ENCODE measurements at regions not wholly inside any gene's neighbourhood (a gene's known extent, or its start where the extent isn't known, plus 50 kb on each side); places are given as distances from the start of the nearest gene placed in this dataset.
"Not testable (repeated sequence)": the region's sequence is repeated elsewhere in the genome, so short reads cannot be mapped to it uniquely, and the experiment has no call there.

- Histone ChIP-seq H3K9me3 (ENCODE audit: control insufficient read depth, low read length) (no peaks in the 10 kb centered on the region), H3K4me3 (ENCODE audit: extremely low read depth, insufficient read depth, low read length, poor library complexity, severe bottlenecking) (no peak overlapping the region), H3K4me1 (ENCODE audit: control insufficient read depth, insufficient read depth, low read length, poor library complexity, severe bottlenecking) (no peaks in the 10 kb centered on the region), H3K36me3 (ENCODE audit: control insufficient read depth, insufficient read depth, low read length) (no peaks in the 10 kb centered on the region), H3K27ac (ENCODE audit: low read depth, low read length, severe bottlenecking) (no peak overlapping the region)
These were observed 1950.9 kb downstream of the ARAP2 start for GRCh38 chr4:34293459-34293858.

- H3K9me3 ChIP-seq (ENCODE audit: control insufficient read depth, low read length), result no peaks in the 10 kb centered on the region
- no peaks in the 10 kb centered on the region for H3K4me1 ChIP-seq (ENCODE audit: control insufficient read depth, insufficient read depth, low read length, poor library complexity, severe bottlenecking)
- no peak overlapping the region for H3K27ac ChIP-seq (ENCODE audit: low read depth, low read length, severe bottlenecking)
- no peaks in the 10 kb centered on the region for H3K36me3 ChIP-seq (ENCODE audit: control insufficient read depth, insufficient read depth, low read length)
- no peak overlapping the region for H3K4me3 ChIP-seq (ENCODE audit: extremely low read depth, insufficient read depth, low read length, poor library complexity, severe bottlenecking)
These were observed 1934.9 kb downstream of the ARAP2 start for GRCh38 chr4:34309383-34309906.

GRCh38 chr4:34318773-34319172 lies 1925.5 kb downstream of the ARAP2 start:
- H3K4me1 ChIP-seq (ENCODE audit: control insufficient read depth, insufficient read depth, low read length, poor library complexity, severe bottlenecking), result no peaks in the 10 kb centered on the region
- no peak overlapping the region for H3K4me3 ChIP-seq (ENCODE audit: extremely low read depth, insufficient read depth, low read length, poor library complexity, severe bottlenecking)
- H3K9me3 ChIP-seq (ENCODE audit: control insufficient read depth, low read length), result no peaks in the 10 kb centered on the region
- H3K27ac ChIP-seq (ENCODE audit: low read depth, low read length, severe bottlenecking), result no peak overlapping the region
- H3K36me3 ChIP-seq (ENCODE audit: control insufficient read depth, insufficient read depth, low read length), result no peaks in the 10 kb centered on the region

- H3K27ac ChIP-seq (ENCODE audit: low read depth, low read length, severe bottlenecking), result no peak overlapping the region
- no peak overlapping the region for H3K4me3 ChIP-seq (ENCODE audit: extremely low read depth, insufficient read depth, low read length, poor library complexity, severe bottlenecking)
- H3K36me3 ChIP-seq (ENCODE audit: control insufficient read depth, insufficient read depth, low read length), result no peaks in the 10 kb centered on the region
- no peaks in the 10 kb centered on the region for H3K9me3 ChIP-seq (ENCODE audit: control insufficient read depth, low read length)
- no peaks in the 10 kb centered on the region for H3K4me1 ChIP-seq (ENCODE audit: control insufficient read depth, insufficient read depth, low read length, poor library complexity, severe bottlenecking)
- 100% methylated on average over 1 of the region's 1 CpG; no CpG with 5 or more reads in 1 of the 2 experiments for WGBS, 2 experiments (ENCODE audit: insufficient coverage in 2 of 2)
These were observed 1920.6 kb downstream of the ARAP2 start for GRCh38 chr4:34323549-34324320.

- Histone ChIP-seq H3K36me3 (ENCODE audit: control insufficient read depth, insufficient read depth, low read length) (no peaks in the 10 kb centered on the region), H3K4me1 (ENCODE audit: control insufficient read depth, insufficient read depth, low read length, poor library complexity, severe bottlenecking) (no peaks in the 10 kb centered on the region), H3K27ac (ENCODE audit: low read depth, low read length, severe bottlenecking) (no peak overlapping the region), H3K4me3 (ENCODE audit: extremely low read depth, insufficient read depth, low read length, poor library complexity, severe bottlenecking) (no peak overlapping the region), H3K9me3 (ENCODE audit: control insufficient read depth, low read length) (no peaks in the 10 kb centered on the region)
- no CpG with 5 or more reads among the region's 1 CpG for WGBS, 2 experiments (ENCODE audit: insufficient coverage in 2 of 2)
These were observed 1915.4 kb downstream of the ARAP2 start for GRCh38 chr4:34328939-34329338.

- not testable (repeated sequence) for H3K36me3 ChIP-seq (ENCODE audit: control insufficient read depth, insufficient read depth, low read length); H3K4me3 ChIP-seq (ENCODE audit: extremely low read depth, insufficient read depth, low read length, poor library complexity, severe bottlenecking)
- WGBS, 2 experiments (ENCODE audit: insufficient coverage in 2 of 2), result 94% methylated on average over 6 to 7 of the region's 13 CpGs
These were observed 1909.2 kb downstream of the ARAP2 start for GRCh38 chr4:34335156-34335555.

GRCh38 chr4:34335556-34335955 lies 1908.8 kb downstream of the ARAP2 start:
- WGBS, 2 experiments (ENCODE audit: insufficient coverage in 2 of 2), result 88 to 96% methylated on average over 4 to 11 of the region's 22 CpGs
- H3K9me3 ChIP-seq (ENCODE audit: control insufficient read depth, low read length); H3K4me1 ChIP-seq (ENCODE audit: control insufficient read depth, insufficient read depth, low read length, poor library complexity, severe bottlenecking); H3K36me3 ChIP-seq (ENCODE audit: control insufficient read depth, insufficient read depth, low read length); H3K27ac ChIP-seq (ENCODE audit: low read depth, low read length, severe bottlenecking); H3K4me3 ChIP-seq (ENCODE audit: extremely low read depth, insufficient read depth, low read length, poor library complexity, severe bottlenecking): not testable (repeated sequence)

More at GRCh38 chr4:34335156-34335555, 1909.2 kb downstream of the ARAP2 start:
- H3K27ac ChIP-seq (ENCODE audit: low read depth, low read length, severe bottlenecking); H3K4me1 ChIP-seq (ENCODE audit: control insufficient read depth, insufficient read depth, low read length, poor library complexity, severe bottlenecking); H3K9me3 ChIP-seq (ENCODE audit: control insufficient read depth, low read length): not testable (repeated sequence)

GRCh38 chr4:34362654-34363053 lies 1881.7 kb downstream of the ARAP2 start:
- H3K36me3 ChIP-seq (ENCODE audit: control insufficient read depth, insufficient read depth, low read length), result no peaks in the 10 kb centered on the region
- H3K27ac ChIP-seq (ENCODE audit: low read depth, low read length, severe bottlenecking), result no peak overlapping the region
- no peaks in the 10 kb centered on the region for H3K9me3 ChIP-seq (ENCODE audit: control insufficient read depth, low read length)
- no peaks in the 10 kb centered on the region for H3K4me1 ChIP-seq (ENCODE audit: control insufficient read depth, insufficient read depth, low read length, poor library complexity, severe bottlenecking)
- no peak overlapping the region for H3K4me3 ChIP-seq (ENCODE audit: extremely low read depth, insufficient read depth, low read length, poor library complexity, severe bottlenecking)

- H3K9me3 ChIP-seq (ENCODE audit: control insufficient read depth, low read length), result no peaks in the 10 kb centered on the region
- H3K4me1 ChIP-seq (ENCODE audit: control insufficient read depth, insufficient read depth, low read length, poor library complexity, severe bottlenecking), result no peaks in the 10 kb centered on the region
- no peak overlapping the region for H3K4me3 ChIP-seq (ENCODE audit: extremely low read depth, insufficient read depth, low read length, poor library complexity, severe bottlenecking)
- no peaks in the 10 kb centered on the region for H3K36me3 ChIP-seq (ENCODE audit: control insufficient read depth, insufficient read depth, low read length)
- WGBS, 2 experiments (ENCODE audit: insufficient coverage in 2 of 2), result 81% methylated on average over 2 of the region's 2 CpGs
- H3K27ac ChIP-seq (ENCODE audit: low read depth, low read length, severe bottlenecking), result no peak overlapping the region
These were observed 1880.5 kb downstream of the ARAP2 start for GRCh38 chr4:34363842-34364241.

- no peaks in the 10 kb centered on the region for H3K9me3 ChIP-seq (ENCODE audit: control insufficient read depth, low read length)
- no peaks in the 10 kb centered on the region for H3K4me1 ChIP-seq (ENCODE audit: control insufficient read depth, insufficient read depth, low read length, poor library complexity, severe bottlenecking)
- no peak overlapping the region for H3K4me3 ChIP-seq (ENCODE audit: extremely low read depth, insufficient read depth, low read length, poor library complexity, severe bottlenecking)
- no peaks in the 10 kb centered on the region for H3K36me3 ChIP-seq (ENCODE audit: control insufficient read depth, insufficient read depth, low read length)
- no peak overlapping the region for H3K27ac ChIP-seq (ENCODE audit: low read depth, low read length, severe bottlenecking)
- 88% methylated on average over 1 of the region's 2 CpGs; no CpG with 5 or more reads in 1 of the 2 experiments for WGBS, 2 experiments (ENCODE audit: insufficient coverage in 2 of 2)
These were observed 1878.4 kb downstream of the ARAP2 start for GRCh38 chr4:34365946-34366345.

- no CpG with 5 or more reads among the region's 2 CpGs for WGBS, 2 experiments (ENCODE audit: insufficient coverage in 2 of 2)
- no peaks in the 10 kb centered on the region for H3K9me3 ChIP-seq (ENCODE audit: control insufficient read depth, low read length)
- H3K4me3 ChIP-seq (ENCODE audit: extremely low read depth, insufficient read depth, low read length, poor library complexity, severe bottlenecking), result no peak overlapping the region
- no peaks in the 10 kb centered on the region for H3K4me1 ChIP-seq (ENCODE audit: control insufficient read depth, insufficient read depth, low read length, poor library complexity, severe bottlenecking)
- H3K27ac ChIP-seq (ENCODE audit: low read depth, low read length, severe bottlenecking), result no peak overlapping the region
- H3K36me3 ChIP-seq (ENCODE audit: control insufficient read depth, insufficient read depth, low read length), result no peaks in the 10 kb centered on the region
These were observed 1872.6 kb downstream of the ARAP2 start for GRCh38 chr4:34371676-34372075.

All from mesodermal cell (in vitro differentiated cells).